ENCODE measurements at regions not wholly inside any gene's neighbourhood (a gene's known extent, or its start where the extent isn't known, plus 50 kb on each side); places are given as distances from the start of the nearest gene placed in this dataset.

DNA sequence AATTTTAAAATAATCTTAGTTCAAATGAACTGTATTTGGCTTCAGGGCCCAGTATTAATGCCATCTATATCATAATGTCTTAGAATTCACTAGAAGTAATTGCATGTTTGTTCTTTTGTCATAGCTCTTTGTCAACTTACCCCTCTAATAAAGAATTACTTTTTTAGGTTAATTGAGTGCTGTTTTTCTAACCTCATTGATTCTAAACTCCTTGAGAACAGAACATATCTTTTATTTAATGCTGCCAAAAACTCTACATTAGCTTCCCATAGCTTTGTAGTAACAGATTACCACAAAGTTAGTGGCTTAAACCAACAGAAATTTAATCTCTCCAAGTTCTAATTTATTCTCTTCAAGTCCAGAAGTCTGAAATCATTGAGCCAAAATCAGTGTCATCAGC lies 242.4 kb downstream of the LURAP1L start:
- no peak overlapping the region for H3K18ac ChIP-seq (ENCODE audit: low read length)
- no peaks in the 10 kb centered on the region for H3K36me3 ChIP-seq (ENCODE audit: control insufficient read depth in 1 of 2, insufficient read depth in 2 of 2, low read length in 2 of 2)
- H3K79me1 ChIP-seq (ENCODE audit: low read length): no peaks in the 10 kb centered on the region
- no peak overlapping the region for H3K14ac ChIP-seq (ENCODE audit: low read length)
- no peak overlapping the region for H3K27ac ChIP-seq (ENCODE audit: low read depth, low read length)
- H3K27me3 ChIP-seq (ENCODE audit: insufficient read depth, low read length): no peaks in the 10 kb centered on the region
- no peak overlapping the region for H2BK5ac ChIP-seq (ENCODE audit: low read depth, low read length, poor library complexity)
- H3K4me2 ChIP-seq (ENCODE audit: low read length): no peak overlapping the region
- H3K4me3 ChIP-seq (ENCODE audit: low read depth, low read length): no peak overlapping the region
- H2BK12ac ChIP-seq (ENCODE audit: low read length): no peak overlapping the region
- no peak for DNase-seq
- H3K4ac ChIP-seq (ENCODE audit: low read depth, low read length): no peak overlapping the region
- no peak overlapping the region for H4K8ac ChIP-seq (ENCODE audit: low read depth, low read length)
- no peak overlapping the region for H4K12ac ChIP-seq (ENCODE audit: low read depth, low read length)
- H3K4me1 ChIP-seq (ENCODE audit: control insufficient read depth in 1 of 2, insufficient read depth in 2 of 2, low read length in 2 of 2): no peaks in the 10 kb centered on the region
- H3K9ac ChIP-seq (ENCODE audit: low read length): no peak overlapping the region
- H2AFZ ChIP-seq (ENCODE audit: insufficient read depth, low read length, poor library complexity): no peak overlapping the region
- no peak overlapping the region for H2BK120ac ChIP-seq (ENCODE audit: insufficient read depth, low read length, poor library complexity)
- H3K9me3 ChIP-seq (ENCODE audit: insufficient read depth, low read depth, low read length): no peaks in the 10 kb centered on the region
- H4K91ac ChIP-seq (ENCODE audit: low read depth, low read length): no peak overlapping the region
- no peak overlapping the region for H2AK5ac ChIP-seq (ENCODE audit: low read length)
- no peak overlapping the region for H3K23ac ChIP-seq (ENCODE audit: low read length)
- no peaks in the 10 kb centered on the region for H3K79me2 ChIP-seq (ENCODE audit: control insufficient read depth, insufficient read depth, low read length, poor library complexity)

DNA sequence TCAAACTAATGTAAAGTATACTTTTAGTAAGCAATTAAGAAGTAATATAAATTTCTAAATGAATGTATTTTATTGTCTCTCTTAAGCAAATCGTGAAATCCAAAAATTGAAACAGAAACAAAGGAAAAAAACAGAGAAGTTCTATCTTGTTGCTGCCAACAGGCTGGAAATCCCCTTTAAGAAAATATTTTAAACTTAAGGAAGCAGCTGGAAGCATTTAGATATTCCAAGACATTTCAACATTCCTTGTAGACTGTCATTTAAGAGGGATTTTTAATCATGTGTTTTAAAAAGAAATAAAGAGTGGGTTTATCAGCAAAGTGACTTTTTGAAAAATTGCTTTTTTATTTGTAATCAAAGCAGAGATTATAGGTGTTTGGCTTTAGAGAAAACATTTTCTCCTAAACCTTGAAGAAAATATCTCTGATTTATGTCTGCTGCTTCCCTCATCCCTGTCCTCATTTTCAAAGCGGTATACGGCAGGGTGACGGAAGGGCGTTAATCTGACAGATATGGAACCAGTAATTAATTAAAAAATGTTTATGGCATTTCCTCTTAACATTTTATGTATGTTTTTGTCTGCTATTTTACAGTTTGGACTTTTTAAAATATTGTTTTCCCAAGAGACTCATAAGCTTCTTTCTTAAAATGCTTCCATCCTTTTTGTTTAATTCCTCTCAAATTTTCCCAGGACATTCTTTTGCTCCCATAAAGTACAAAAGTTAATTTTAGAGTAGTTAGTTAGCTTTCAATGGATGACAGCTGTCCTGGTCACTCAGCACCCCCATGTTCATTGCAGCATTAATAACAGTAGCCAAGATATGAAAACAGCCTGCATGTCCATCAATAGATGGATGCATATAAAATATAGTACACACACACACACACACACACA lies 245.6 kb downstream of the LURAP1L start:
- Histone ChIP-seq H2BK5ac (ENCODE audit: low read depth, low read length, poor library complexity) (no peak overlapping the region), H4K12ac (ENCODE audit: low read depth, low read length) (no peak overlapping the region), H3K79me1 (ENCODE audit: low read length) (no peaks in the 10 kb centered on the region), H3K4me1 (ENCODE audit: control insufficient read depth in 1 of 2, insufficient read depth in 2 of 2, low read length in 2 of 2) (no peaks in the 10 kb centered on the region), H3K4ac (ENCODE audit: low read depth, low read length) (no peak overlapping the region), H3K4me2 (ENCODE audit: low read length) (no peak overlapping the region), H3K4me3 (ENCODE audit: low read depth, low read length) (no peak overlapping the region), H3K18ac (ENCODE audit: low read length) (no peak overlapping the region), H2AK5ac (ENCODE audit: low read length) (no peak overlapping the region), H2BK12ac (ENCODE audit: low read length) (no peak overlapping the region), H3K9me3 (ENCODE audit: insufficient read depth, low read depth, low read length) (no peaks in the 10 kb centered on the region), H3K36me3 (ENCODE audit: control insufficient read depth in 1 of 2, insufficient read depth in 2 of 2, low read length in 2 of 2) (no peaks in the 10 kb centered on the region), H2AFZ (ENCODE audit: insufficient read depth, low read length, poor library complexity) (no peak overlapping the region), H3K79me2 (ENCODE audit: control insufficient read depth, insufficient read depth, low read length, poor library complexity) (no peaks in the 10 kb centered on the region), H3K27ac (ENCODE audit: low read depth, low read length) (no peak overlapping the region), H3K9ac (ENCODE audit: low read length) (no peak overlapping the region), H3K27me3 (ENCODE audit: insufficient read depth, low read length) (no peaks in the 10 kb centered on the region), H3K23ac (ENCODE audit: low read length) (no peak overlapping the region), H3K14ac (ENCODE audit: low read length) (no peak overlapping the region), H4K8ac (ENCODE audit: low read depth, low read length) (no peak overlapping the region), H4K91ac (ENCODE audit: low read depth, low read length) (no peak overlapping the region), H2BK120ac (ENCODE audit: insufficient read depth, low read length, poor library complexity) (no peak overlapping the region)
- DNase-seq: no peak
- WGBS (ENCODE audit: extremely low coverage, insufficient coverage, insufficient read length): no CpG with 5 or more reads among the region's 5 CpGs

DNA sequence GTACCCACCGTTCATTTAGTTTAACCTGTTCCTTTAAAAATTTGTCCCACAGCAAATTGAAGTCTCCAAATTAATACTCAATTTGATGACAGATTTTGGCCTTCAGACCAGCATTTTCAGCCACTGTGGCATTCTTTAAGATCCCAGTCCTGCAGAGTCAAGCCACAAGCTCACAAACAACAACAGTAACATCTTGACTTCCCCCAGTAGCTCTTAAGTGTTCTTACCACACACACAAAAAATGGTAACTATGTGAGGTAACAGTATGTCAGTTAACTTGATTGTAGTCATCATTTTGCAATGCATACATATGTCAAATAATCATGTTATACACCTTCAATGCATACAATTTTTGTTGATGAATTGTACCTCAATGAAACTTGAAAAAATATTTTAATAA lies 247.9 kb downstream of the LURAP1L start:
- no peak overlapping the region for H3K18ac ChIP-seq (ENCODE audit: low read length)
- no peaks in the 10 kb centered on the region for H3K9me3 ChIP-seq (ENCODE audit: insufficient read depth, low read depth, low read length)
- no peak overlapping the region for H3K4ac ChIP-seq (ENCODE audit: low read depth, low read length)
- H4K91ac ChIP-seq (ENCODE audit: low read depth, low read length): no peak overlapping the region
- H3K36me3 ChIP-seq (ENCODE audit: control insufficient read depth in 1 of 2, insufficient read depth in 2 of 2, low read length in 2 of 2): no peaks in the 10 kb centered on the region
- no peak overlapping the region for H3K9ac ChIP-seq (ENCODE audit: low read length)
- H2BK5ac ChIP-seq (ENCODE audit: low read depth, low read length, poor library complexity): no peak overlapping the region
- no peak overlapping the region for H2BK12ac ChIP-seq (ENCODE audit: low read length)
- no peaks in the 10 kb centered on the region for H3K4me1 ChIP-seq (ENCODE audit: control insufficient read depth in 1 of 2, insufficient read depth in 2 of 2, low read length in 2 of 2)
- H2BK120ac ChIP-seq (ENCODE audit: insufficient read depth, low read length, poor library complexity): no peak overlapping the region
- H3K79me1 ChIP-seq (ENCODE audit: low read length): no peaks in the 10 kb centered on the region
- no peaks in the 10 kb centered on the region for H3K79me2 ChIP-seq (ENCODE audit: control insufficient read depth, insufficient read depth, low read length, poor library complexity)
- no peak overlapping the region for H3K14ac ChIP-seq (ENCODE audit: low read length)
- H3K27me3 ChIP-seq (ENCODE audit: insufficient read depth, low read length): no peaks in the 10 kb centered on the region
- no CpG with 5 or more reads among the region's 1 CpG for WGBS (ENCODE audit: extremely low coverage, insufficient coverage, insufficient read length)
- H4K12ac ChIP-seq (ENCODE audit: low read depth, low read length): no peak overlapping the region
- H3K23ac ChIP-seq (ENCODE audit: low read length): no peak overlapping the region
- no peak overlapping the region for H3K4me3 ChIP-seq (ENCODE audit: low read depth, low read length)
- peak in 1 of 2 donors; percentile 38 for DNase-seq
- H3K27ac ChIP-seq (ENCODE audit: low read depth, low read length): no peak overlapping the region
- no peak overlapping the region for H4K8ac ChIP-seq (ENCODE audit: low read depth, low read length)
- H3K4me2 ChIP-seq (ENCODE audit: low read length): no peak overlapping the region
- no peak overlapping the region for H2AK5ac ChIP-seq (ENCODE audit: low read length)
- no peak overlapping the region for H2AFZ ChIP-seq (ENCODE audit: insufficient read depth, low read length, poor library complexity)

DNA sequence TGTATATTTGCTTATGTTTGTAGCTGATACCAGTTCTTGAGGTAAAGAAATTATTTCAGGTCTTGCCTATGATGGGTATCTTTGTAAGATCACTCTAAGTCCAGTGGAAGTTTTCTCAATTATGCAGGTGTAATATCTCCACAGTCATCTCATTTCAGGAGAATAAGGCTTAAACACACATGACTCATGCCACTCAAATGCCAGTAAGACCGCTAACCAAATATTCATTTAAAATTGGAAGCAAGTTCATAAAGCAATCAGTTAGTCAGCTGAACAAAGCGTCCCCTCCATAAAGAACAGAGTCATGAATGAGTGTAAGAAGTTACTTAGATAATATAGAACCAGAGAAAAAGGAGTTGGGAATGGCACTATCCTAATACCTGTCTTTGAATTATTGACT lies 248.7 kb downstream of the LURAP1L start:
- H2AFZ ChIP-seq (ENCODE audit: insufficient read depth, low read length, poor library complexity): no peak overlapping the region
- H3K27ac ChIP-seq (ENCODE audit: low read depth, low read length): no peak overlapping the region
- H3K18ac ChIP-seq (ENCODE audit: low read length): no peak overlapping the region
- peak in 1 of 2 donors; percentile 27 for DNase-seq
- H4K91ac ChIP-seq (ENCODE audit: low read depth, low read length): no peak overlapping the region
- no peak overlapping the region for H2BK12ac ChIP-seq (ENCODE audit: low read length)
- no peak overlapping the region for H3K4ac ChIP-seq (ENCODE audit: low read depth, low read length)
- no peak overlapping the region for H3K23ac ChIP-seq (ENCODE audit: low read length)
- H3K4me2 ChIP-seq (ENCODE audit: low read length): no peak overlapping the region
- no peaks in the 10 kb centered on the region for H3K27me3 ChIP-seq (ENCODE audit: insufficient read depth, low read length)
- no peak overlapping the region for H2BK120ac ChIP-seq (ENCODE audit: insufficient read depth, low read length, poor library complexity)
- H3K79me1 ChIP-seq (ENCODE audit: low read length): no peaks in the 10 kb centered on the region
- H2BK5ac ChIP-seq (ENCODE audit: low read depth, low read length, poor library complexity): no peak overlapping the region
- H4K12ac ChIP-seq (ENCODE audit: low read depth, low read length): no peak overlapping the region
- no peak overlapping the region for H4K8ac ChIP-seq (ENCODE audit: low read depth, low read length)
- H3K9me3 ChIP-seq (ENCODE audit: insufficient read depth, low read depth, low read length): no peaks in the 10 kb centered on the region
- H2AK5ac ChIP-seq (ENCODE audit: low read length): no peak overlapping the region
- H3K36me3 ChIP-seq (ENCODE audit: control insufficient read depth in 1 of 2, insufficient read depth in 2 of 2, low read length in 2 of 2): no peaks in the 10 kb centered on the region
- H3K14ac ChIP-seq (ENCODE audit: low read length): no peak overlapping the region
- H3K4me1 ChIP-seq (ENCODE audit: control insufficient read depth in 1 of 2, insufficient read depth in 2 of 2, low read length in 2 of 2): no peaks in the 10 kb centered on the region
- no CpG with 5 or more reads among the region's 2 CpGs for WGBS (ENCODE audit: extremely low coverage, insufficient coverage, insufficient read length)
- no peaks in the 10 kb centered on the region for H3K79me2 ChIP-seq (ENCODE audit: control insufficient read depth, insufficient read depth, low read length, poor library complexity)
- no peak overlapping the region for H3K4me3 ChIP-seq (ENCODE audit: low read depth, low read length)
- no peak overlapping the region for H3K9ac ChIP-seq (ENCODE audit: low read length)
